Frontal cortex (tissue), 3 donors: ENCODE measurements at regions not wholly inside any gene's neighbourhood (a gene's known extent, or its start where the extent isn't known, plus 50 kb on each side); places are given as distances from the start of the nearest gene placed in this dataset.

Experiments
- DNase-seq, 2 donors: peaks; one replicate each; pipeline ENCODE4 v3.0.0; 2012; ENCODE audit warnings: low spot score in 2 of 2
- FAIRE-seq: peaks from 2 replicates; lab custom pipeline; 2012; peaks lifted over from hg19 to GRCh38; lab: Jason Lieb, UNC
- donor health status: control.
- donor health status: control.
- donor health status: control.

GRCh38 chr4:62162606-62163005, 962.5 kb downstream of the ADGRL3 start:
- no peak for DNase-seq

DNA sequence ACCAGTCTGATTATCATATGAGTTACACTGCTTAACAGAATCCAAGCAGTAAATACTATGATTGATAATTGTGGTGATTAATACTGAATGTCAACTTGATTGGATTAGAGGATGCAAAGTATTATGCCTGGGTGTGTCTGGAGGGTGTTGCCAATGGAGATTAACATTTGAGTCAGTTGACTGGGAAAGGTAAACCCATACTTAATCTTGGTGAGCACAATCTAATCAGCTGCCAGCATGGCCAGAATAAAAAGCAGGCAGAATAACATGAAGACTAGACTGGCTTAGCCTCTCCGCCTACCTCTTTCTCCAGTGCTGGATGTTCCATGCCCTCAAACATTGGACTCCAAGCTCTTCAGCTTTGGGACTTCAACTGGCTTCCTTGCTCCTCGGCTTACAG, 961.3 kb downstream of the ADGRL3 start:
- FAIRE-seq (no peak), DNase-seq (no peak)

More at GRCh38 chr4:62162606-62163005, 962.5 kb downstream of the ADGRL3 start:
- no peak for FAIRE-seq

DNA sequence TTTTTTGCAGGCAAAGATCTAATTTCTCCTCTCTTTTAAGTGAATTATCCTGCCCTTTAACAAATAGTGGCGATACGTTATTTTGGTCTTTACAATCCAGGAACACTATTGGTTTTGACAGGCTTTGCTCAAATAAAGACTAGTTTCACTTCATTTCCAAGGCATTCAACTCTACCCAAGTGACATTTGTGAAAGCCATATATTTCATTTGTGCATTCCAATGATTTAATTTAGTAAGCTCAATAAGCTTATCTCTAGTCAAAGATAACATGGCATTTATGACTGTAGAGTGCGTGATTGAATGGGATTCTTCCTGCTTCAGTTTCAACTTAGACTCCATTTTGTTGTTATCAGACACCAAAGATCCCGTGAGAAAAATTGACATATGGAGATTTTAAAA, 959.8 kb downstream of the ADGRL3 start:
- DNase-seq (no peak), FAIRE-seq (no peak)

DNA sequence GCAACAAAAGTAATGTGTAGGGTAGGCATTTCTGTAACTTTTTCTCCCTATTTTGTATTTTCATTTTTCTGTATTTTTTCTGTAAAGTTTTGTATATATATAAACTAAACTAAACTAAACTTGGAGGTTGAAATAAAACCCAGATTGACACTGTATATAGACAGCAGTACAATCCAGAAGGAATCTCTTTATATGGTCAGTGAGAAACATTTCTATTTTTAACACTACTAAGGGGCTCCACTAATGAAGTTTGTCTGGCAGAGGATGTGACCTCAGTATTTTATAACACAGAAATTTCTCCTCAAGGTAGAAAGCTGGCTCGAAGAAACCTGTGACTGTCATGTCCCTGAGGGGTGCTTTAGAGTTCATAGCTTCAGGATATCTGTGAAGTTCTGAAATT, 959.2 kb downstream of the ADGRL3 start:
- DNase-seq (no peak), FAIRE-seq (no peak)

DNA sequence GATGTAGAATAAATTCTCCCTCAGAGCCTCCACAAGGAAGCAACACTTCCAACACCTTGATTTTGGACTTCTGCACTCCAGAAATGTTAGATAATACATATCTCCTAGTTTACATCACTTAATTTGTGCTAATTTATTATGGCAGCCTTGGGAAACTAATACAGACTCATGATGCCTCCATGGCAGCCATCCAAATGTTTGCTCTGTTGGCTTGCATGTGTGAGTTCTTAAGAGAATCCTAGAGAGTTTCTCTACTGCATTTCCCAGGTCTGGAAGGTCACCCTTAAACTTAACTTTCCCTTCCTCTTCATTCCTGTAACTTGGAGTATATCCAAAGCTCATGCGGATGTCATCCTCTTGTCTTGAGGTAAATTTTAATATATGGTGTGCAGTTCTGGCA, 956.1 kb downstream of the ADGRL3 start:
- DNase-seq, result no peak
- no peak for FAIRE-seq

DNA sequence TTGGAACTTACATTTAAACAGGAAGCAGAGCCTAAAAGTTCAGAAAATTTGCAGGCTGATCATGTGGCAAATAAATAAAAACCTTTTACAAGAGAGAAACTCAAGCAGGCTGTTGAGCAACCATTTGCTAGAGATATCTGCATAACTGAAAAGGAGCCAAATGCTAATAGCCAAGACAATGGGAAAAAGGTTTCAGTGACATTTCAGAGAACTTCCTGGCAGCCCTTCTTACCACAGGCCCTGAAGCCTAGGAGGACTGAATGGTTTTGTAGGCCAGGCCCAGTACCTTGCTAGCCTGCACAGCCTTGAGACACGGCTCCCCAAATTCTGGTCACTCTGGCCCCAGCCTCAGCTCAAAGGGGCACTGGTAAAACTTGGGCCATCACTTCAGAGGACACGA, 945.1 kb downstream of the ADGRL3 start:
- FAIRE-seq (no peak), DNase-seq (no peak)

- FAIRE-seq (no peak), DNase-seq (no peak)
Observed at GRCh38 chr4:62144431-62144830, 944.3 kb downstream of the ADGRL3 start.

- DNase-seq (no peak), FAIRE-seq (no peak)
Observed at GRCh38 chr4:62135565-62136156, 935.5 kb downstream of the ADGRL3 start.

DNA sequence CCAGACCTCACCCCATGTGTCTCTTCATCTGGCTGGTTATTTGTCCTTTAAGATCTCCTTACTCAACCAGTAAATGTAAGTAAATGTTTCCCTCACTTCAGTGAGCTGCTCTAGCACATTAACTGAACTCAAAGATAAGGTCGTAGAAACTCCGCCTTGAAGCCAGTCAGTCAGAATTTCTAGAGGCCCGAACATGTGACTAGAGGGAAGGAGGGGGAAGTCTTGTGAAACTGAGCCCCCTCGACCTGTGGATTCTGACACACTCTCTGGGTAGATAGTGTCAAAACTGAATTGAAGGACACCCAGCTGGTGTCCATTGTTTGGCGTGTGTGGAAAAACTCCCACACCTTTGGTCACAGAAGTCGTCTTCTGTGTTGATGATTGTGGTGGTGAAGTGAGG, 933.9 kb downstream of the ADGRL3 start:
- FAIRE-seq, result no peak
- DNase-seq, result no peak

DNA sequence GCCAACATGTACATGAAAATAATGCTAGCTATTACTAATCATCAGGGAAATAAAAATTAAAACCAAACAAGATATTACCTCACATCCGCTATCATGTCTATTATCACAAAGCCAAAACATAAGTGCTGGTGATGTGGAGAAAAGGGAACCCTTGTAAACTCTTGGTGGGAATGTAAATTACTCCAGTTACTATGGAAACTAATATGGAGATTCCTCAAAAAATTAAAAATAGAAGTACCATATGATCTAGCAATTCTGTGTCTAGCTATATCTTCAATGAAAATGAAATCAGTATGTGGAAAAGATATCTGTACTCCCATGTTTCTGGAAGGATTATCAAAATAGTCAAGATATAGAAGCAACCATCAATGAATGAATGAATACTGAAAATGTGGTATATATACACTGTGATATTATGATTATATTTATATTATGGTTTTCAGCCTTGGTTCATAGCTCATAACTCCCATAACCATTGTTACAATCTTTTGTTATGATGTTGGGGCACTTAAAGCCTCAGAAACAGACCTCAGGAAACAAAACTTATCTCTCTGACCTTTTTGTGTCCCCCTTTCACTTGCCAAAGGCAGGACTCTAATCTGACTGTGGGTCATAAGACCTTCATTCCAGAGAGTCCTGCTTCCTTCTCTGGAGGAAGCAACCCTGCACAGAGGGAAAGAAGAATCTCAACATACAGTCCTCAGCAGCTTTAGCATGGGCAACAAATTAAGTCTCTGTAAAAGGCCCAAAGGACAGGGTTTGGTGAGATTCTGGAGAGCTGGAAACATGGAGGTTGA, 933.2 kb downstream of the ADGRL3 start:
- no peak for FAIRE-seq

GRCh38 chr4:62131049-62131448, 930.9 kb downstream of the ADGRL3 start:
- FAIRE-seq, result no peak
- no peak for DNase-seq

More for the DNA sequence above, 933.2 kb downstream of the ADGRL3 start:
- DNase-seq, result no peak

DNA sequence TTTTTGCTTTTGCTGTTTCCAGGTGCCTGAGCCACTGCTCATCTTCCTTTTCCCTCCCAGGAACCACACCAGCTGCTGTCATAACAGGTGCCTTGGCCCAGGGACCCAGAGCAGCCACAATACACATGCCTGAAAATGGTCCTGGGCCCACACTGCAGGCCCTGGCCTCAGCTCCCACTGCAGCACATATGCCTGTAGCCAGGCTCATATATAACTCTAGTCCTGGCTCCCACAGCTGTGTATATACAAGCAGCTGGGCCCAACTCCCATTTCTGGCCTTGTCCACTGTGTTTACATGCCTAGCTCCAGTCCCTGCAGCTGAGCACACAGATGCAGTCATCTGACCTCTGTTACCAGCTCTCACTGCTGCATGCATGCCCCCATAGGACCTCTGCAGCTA, 930.5 kb downstream of the ADGRL3 start:
- FAIRE-seq, result no peak
- no peak for DNase-seq

GRCh38 chr4:62130230-62130629, 930.1 kb downstream of the ADGRL3 start:
- DNase-seq (no peak), FAIRE-seq (no peak)
